HFF-Myc (cell line): ENCODE measurements at regions not wholly inside any gene's neighbourhood (a gene's known extent, or its start where the extent isn't known, plus 50 kb on each side); places are given as distances from the start of the nearest gene placed in this dataset.
"Not testable (repeated sequence)": the region's sequence is repeated elsewhere in the genome, so short reads cannot be mapped to it uniquely, and the experiment has no call there.

Experiments
- DNase-seq: peaks from one replicate; pipeline ENCODE4 v3.0.0-alpha.2; 2011; ENCODE audit warnings: low read depth; ENCODE audit errors: extremely low read depth
- H3K4me3 ChIP-seq: replicated peaks from 2 replicates; pipeline ENCODE4 v1.5.1; 2011; ENCODE audit warnings: low read depth, mild to moderate bottlenecking, control low read depth, low read length
- CTCF ChIP-seq: IDR thresholded peaks from 2 replicates; pipeline ENCODE4 v1.5.1; 2012; ENCODE audit warnings: mild to moderate bottlenecking, low read depth, low read length, control low read depth; ENCODE audit errors: missing control alignments

GRCh38 chr7:69109246-69109645 is 489.0 kb upstream of the AUTS2 start:
- no peak for TF ChIP-seq CTCF
- H3K4me3 ChIP-seq = no peak overlapping the region
- DNase-seq = no peak

GRCh38 chr7:69109879-69110278 is 488.4 kb upstream of the AUTS2 start:
- no peak for DNase-seq
- TF ChIP-seq CTCF = no peak
- no peak overlapping the region for H3K4me3 ChIP-seq

- no peak overlapping the region for H3K4me3 ChIP-seq
- no peak for DNase-seq
- no peak for TF ChIP-seq CTCF
Measured at GRCh38 chr7:69110450-69111050, 487.7 kb upstream of the AUTS2 start.

- no peak for TF ChIP-seq CTCF
- DNase-seq = no peak
- no peak overlapping the region for H3K4me3 ChIP-seq
Measured at GRCh38 chr7:69114374-69114773, 483.9 kb upstream of the AUTS2 start.

GRCh38 chr7:69115788-69116187 is 482.5 kb upstream of the AUTS2 start:
- H3K4me3 ChIP-seq = no peak overlapping the region
- TF ChIP-seq CTCF = no peak
- DNase-seq = no peak

GRCh38 chr7:69116196-69116595 is 482.1 kb upstream of the AUTS2 start:
- DNase-seq, H3K4me3 ChIP-seq: not testable (repeated sequence)

GRCh38 chr7:69122953-69123352 is 475.3 kb upstream of the AUTS2 start:
- TF ChIP-seq CTCF = no peak
- H3K4me3 ChIP-seq = no peak overlapping the region
- no peak for DNase-seq
